Smooth muscle cell (in vitro differentiated cells): ENCODE measurements at regions not wholly inside any gene's neighbourhood (a gene's known extent, or its start where the extent isn't known, plus 50 kb on each side); places are given as distances from the start of the nearest gene placed in this dataset.

ENCODE experiments used
- DNase-seq: peaks from one replicate; lab custom pipeline; 2025; ENCODE audit not compliant: unreplicated experiment; lab: John Stamatoyannopoulos, UW
- H2AFZ ChIP-seq: fragments of 200-600 bp; sonication (generic); 2 replicates; pipeline ENCODE4 v1.6.0; 2016; ENCODE audit warnings: antibody characterized with exemption, low read depth, mild to moderate bottlenecking
- H3F3A ChIP-seq: fragments of 200-600 bp; sonication (generic); 2 replicates; pipeline ENCODE4 v1.6.0; 2017; ENCODE audit warnings: antibody characterized with exemption, low read depth
- H3K27ac ChIP-seq: fragments of 200-600 bp; sonication (generic); 2 replicates; pipeline ENCODE4 v1.5.1; 2016; ENCODE audit warnings: low read depth, mild to moderate bottlenecking
- H3K27me3 ChIP-seq: fragments of 200-600 bp; sonication (generic); 2 replicates; pipeline ENCODE4 v1.6.1; 2016; ENCODE audit warnings: low read depth, mild to moderate bottlenecking
- H3K36me3 ChIP-seq: fragments of 200-600 bp; sonication (generic); 2 replicates; pipeline ENCODE4 v1.5.1; 2016; ENCODE audit warnings: low read depth
- H3K4me1 ChIP-seq: fragments of 200-600 bp; sonication (generic); 2 replicates; pipeline ENCODE4 v1.5.1; 2016; ENCODE audit warnings: low read depth
- H3K4me2 ChIP-seq: fragments of 200-600 bp; sonication (generic); 2 replicates; pipeline ENCODE4 v1.6.0; 2016; ENCODE audit warnings: mild to moderate bottlenecking
- H3K4me3 ChIP-seq: fragments of 200-600 bp; sonication (generic); 2 replicates; pipeline ENCODE4 v1.5.1; 2016; ENCODE audit warnings: mild to moderate bottlenecking
- H3K79me2 ChIP-seq: fragments of 200-600 bp; sonication (generic); 2 replicates; pipeline ENCODE4 v1.6.0; 2016; ENCODE audit warnings: low read depth, mild to moderate bottlenecking
- H3K9ac ChIP-seq: fragments of 200-600 bp; sonication (generic); 2 replicates; pipeline ENCODE4 v1.6.0; 2016; ENCODE audit warnings: low read depth
- H3K9me3 ChIP-seq: fragments of 200-600 bp; sonication (generic); replicated peaks from 2 replicates; pipeline ENCODE4 v1.5.1; 2016; ENCODE audit warnings: low read depth
- H4K20me1 ChIP-seq: fragments of 200-600 bp; sonication (generic); 2 replicates; pipeline ENCODE4 v1.6.0; 2016; ENCODE audit warnings: low read depth
- WGBS: methylation state at CpG from one replicate; pipeline ENCODE4 v1.1.7; 2016; ENCODE audit warnings: low lambda C conversion rate; 5-methylcytosine and 5-hydroxymethylcytosine counted together
- TF ChIP-seq, protein P1 (sequence below): fragments of 200-600 bp; sonication (generic); IDR thresholded peaks from 2 replicates; pipeline ENCODE4 v1.5.1; 2017; ENCODE audit warnings: borderline replicate concordance, mild to moderate bottlenecking, antibody characterized with exemption; ENCODE audit not compliant: insufficient read depth, poor library complexity, severe bottlenecking

DNA sequence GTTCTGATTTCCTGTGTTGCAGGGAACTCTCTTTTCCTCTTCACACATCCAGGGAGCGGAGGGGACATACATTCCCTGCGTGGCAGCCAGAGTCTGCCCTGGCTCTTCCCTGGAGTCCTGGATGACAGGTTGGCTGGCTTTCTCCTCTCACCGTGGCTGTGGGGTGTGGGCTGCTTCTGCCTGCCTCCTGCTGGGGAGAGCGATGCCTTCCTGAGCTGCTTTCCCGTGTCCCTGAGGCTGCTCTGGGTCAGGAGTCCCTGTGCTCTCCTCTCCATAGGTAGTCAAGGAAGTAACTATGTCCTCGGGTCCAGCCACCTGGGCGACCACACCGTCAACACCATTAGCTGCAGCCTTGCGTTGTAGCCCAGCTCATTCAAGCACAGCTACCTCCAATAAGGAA lies 451.7 kb downstream of the QKI start:
- TF ChIP-seq, protein P1, sequence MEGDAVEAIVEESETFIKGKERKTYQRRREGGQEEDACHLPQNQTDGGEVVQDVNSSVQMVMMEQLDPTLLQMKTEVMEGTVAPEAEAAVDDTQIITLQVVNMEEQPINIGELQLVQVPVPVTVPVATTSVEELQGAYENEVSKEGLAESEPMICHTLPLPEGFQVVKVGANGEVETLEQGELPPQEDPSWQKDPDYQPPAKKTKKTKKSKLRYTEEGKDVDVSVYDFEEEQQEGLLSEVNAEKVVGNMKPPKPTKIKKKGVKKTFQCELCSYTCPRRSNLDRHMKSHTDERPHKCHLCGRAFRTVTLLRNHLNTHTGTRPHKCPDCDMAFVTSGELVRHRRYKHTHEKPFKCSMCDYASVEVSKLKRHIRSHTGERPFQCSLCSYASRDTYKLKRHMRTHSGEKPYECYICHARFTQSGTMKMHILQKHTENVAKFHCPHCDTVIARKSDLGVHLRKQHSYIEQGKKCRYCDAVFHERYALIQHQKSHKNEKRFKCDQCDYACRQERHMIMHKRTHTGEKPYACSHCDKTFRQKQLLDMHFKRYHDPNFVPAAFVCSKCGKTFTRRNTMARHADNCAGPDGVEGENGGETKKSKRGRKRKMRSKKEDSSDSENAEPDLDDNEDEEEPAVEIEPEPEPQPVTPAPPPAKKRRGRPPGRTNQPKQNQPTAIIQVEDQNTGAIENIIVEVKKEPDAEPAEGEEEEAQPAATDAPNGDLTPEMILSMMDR, result no peak
- H3K4me3 ChIP-seq, result no peak overlapping the region
- H3K36me3 ChIP-seq, result no peaks in the 10 kb centered on the region
- H3K79me2 ChIP-seq, result no peaks in the 10 kb centered on the region
- peaks cover 1% of the 10 kb centered on the region for H3F3A ChIP-seq
- DNase-seq, result no peak
- H3K27ac ChIP-seq, result no peak overlapping the region
- no peak overlapping the region for H2AFZ ChIP-seq
- H3K9ac ChIP-seq, result no peak overlapping the region
- H3K9me3 ChIP-seq, result no peaks in the 10 kb centered on the region
- H3K4me1 ChIP-seq, result no peaks in the 10 kb centered on the region
- H3K4me2 ChIP-seq, result no peak overlapping the region
- 63% methylated on average over 9 of the region's 9 CpGs for WGBS
- peaks cover 27% of the 10 kb centered on the region for H3K27me3 ChIP-seq
- H4K20me1 ChIP-seq, result no peaks in the 10 kb centered on the region

DNA sequence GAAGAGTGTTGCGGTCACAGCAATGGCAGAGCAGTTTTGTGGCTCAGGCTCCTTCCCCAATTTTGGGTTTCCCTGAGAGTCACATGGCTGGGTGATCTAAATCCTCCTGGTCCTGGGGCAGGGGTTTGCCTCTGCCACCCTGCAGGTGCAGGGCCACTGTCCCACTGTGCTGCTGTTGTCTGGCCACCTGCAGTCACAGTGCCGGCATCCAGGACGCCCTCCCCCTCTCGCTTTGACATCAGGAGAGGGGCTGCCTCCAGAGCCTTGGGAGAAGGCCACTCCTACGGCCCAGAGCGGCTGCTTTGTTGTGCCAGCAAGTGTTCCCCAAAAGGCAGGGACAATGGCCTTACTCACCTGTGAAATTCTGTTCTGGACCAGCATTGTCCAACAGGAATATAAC lies 449.0 kb downstream of the QKI start:
- Histone ChIP-seq H3K9ac (no peak overlapping the region), H3K79me2 (no peaks in the 10 kb centered on the region), H3K27ac (no peak overlapping the region), H3K4me2 (no peak overlapping the region), H3K4me3 (no peak overlapping the region), H3K36me3 (no peaks in the 10 kb centered on the region), H4K20me1 (no peaks in the 10 kb centered on the region), H2AFZ (no peak overlapping the region), H3K27me3 (peaks cover 30% of the 10 kb centered on the region), H3K4me1 (peaks cover 9% of the 10 kb centered on the region), H3F3A (peaks cover 18% of the 10 kb centered on the region), H3K9me3 (no peaks in the 10 kb centered on the region)
- 91% methylated on average over 6 of the region's 6 CpGs for WGBS
- TF ChIP-seq, protein P1, result no peak
- DNase-seq, result no peak

DNA sequence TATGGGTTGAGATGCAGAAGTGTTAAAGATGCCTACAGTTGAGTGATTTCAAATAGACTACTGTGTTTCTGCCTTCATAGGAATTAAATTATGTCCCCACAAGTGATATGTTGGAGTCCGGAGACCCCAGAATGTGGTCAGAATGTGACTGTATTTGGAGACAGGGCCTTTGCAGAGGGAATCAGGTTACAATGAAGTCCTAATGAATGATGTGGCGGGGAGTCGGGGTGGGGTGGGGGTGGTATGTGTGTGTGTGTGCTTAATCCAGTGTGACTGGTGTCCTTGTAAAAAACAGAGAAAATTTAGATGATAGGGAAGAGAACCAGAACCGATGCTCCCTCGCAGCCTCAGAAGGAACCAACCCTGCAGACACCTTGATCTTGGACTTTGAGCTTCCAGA lies 448.2 kb downstream of the QKI start:
- H3K4me3 ChIP-seq, result no peak overlapping the region
- H3F3A ChIP-seq, result peaks cover 18% of the 10 kb centered on the region
- H3K9ac ChIP-seq, result no peak overlapping the region
- DNase-seq, result no peak
- no peaks in the 10 kb centered on the region for H3K79me2 ChIP-seq
- H3K9me3 ChIP-seq, result no peaks in the 10 kb centered on the region
- peaks cover 9% of the 10 kb centered on the region for H3K4me1 ChIP-seq
- WGBS, result 80% methylated on average over 5 of the region's 5 CpGs
- TF ChIP-seq, protein P1, result no peak
- H2AFZ ChIP-seq, result no peak overlapping the region
- H4K20me1 ChIP-seq, result no peaks in the 10 kb centered on the region
- no peaks in the 10 kb centered on the region for H3K36me3 ChIP-seq
- H3K27ac ChIP-seq, result no peak overlapping the region
- peaks cover 36% of the 10 kb centered on the region for H3K27me3 ChIP-seq
- H3K4me2 ChIP-seq, result no peak overlapping the region

DNA sequence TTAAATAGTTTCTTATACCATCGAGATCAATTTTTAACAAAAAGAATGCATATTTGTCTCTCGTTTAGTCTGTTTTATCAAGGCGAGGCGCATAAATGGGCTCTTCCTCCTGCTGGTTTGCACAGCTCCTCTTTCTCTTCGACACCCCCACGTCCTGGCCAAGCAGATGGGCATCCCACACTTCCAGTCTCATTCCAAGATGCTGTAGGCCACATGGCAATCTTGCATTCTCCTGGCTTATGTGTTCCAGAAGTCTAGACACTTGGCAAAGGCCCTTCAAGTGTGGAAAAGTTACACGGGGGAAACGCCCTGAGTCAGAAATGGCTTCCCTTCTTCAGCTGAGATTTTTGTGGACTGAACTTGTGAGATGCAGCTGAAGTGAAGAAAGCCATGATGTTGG lies 447.1 kb downstream of the QKI start:
- Histone ChIP-seq H4K20me1 (no peaks in the 10 kb centered on the region), H3K27me3 (peaks cover 37% of the 10 kb centered on the region), H3K4me3 (no peak overlapping the region), H3K36me3 (no peaks in the 10 kb centered on the region), H3K9ac (no peak overlapping the region), H3K4me1 (peaks cover 9% of the 10 kb centered on the region), H3K4me2 (no peak overlapping the region), H3K79me2 (no peaks in the 10 kb centered on the region), H3K9me3 (no peaks in the 10 kb centered on the region), H3K27ac (no peak overlapping the region), H3F3A (peaks cover 18% of the 10 kb centered on the region), H2AFZ (no peak overlapping the region)
- DNase-seq, result no peak
- TF ChIP-seq, protein P1, result no peak
- WGBS, result 95% methylated on average over 8 of the region's 8 CpGs
